ENCODE measurements at regions not wholly inside any gene's neighbourhood (a gene's known extent, or its start where the extent isn't known, plus 50 kb on each side); places are given as distances from the start of the nearest gene placed in this dataset.

DNA sequence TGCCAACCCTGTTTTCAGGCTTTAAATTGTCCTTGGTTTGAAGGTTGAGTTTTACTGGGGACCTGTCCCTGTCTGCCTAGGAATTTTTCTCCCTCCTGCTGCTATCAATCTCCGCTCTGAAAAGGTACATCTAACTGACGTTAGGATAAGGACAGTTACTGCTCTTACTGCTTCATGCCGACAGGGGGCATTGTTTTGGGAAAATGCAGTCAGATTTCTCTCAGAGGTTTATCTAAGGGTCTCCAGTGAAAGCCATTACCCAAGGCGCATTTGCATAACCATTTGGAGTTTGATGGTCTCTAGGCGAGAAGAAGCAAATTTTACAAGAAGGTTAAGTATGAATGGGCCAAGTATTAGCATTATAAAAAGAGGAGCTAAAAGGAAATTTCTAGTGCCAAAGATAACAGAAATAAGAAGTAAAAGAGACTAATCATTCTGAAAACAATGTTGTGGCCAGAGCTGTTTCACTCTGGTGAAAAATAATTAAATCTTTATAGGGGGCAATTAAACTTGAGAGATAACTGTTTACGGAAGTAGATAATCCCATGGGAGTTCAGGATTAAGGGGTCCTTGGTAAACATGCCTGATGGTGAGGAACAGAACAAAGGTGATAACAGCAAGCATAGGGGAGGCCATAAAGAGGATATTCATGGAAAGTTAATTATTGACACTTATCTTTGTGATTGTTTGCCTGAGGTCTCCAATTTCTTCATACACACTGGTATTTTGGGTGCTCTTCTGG, 605.0 kb downstream of the MTRR start:
- no peak for DNase-seq (ENCODE audit: low read depth)

DNA sequence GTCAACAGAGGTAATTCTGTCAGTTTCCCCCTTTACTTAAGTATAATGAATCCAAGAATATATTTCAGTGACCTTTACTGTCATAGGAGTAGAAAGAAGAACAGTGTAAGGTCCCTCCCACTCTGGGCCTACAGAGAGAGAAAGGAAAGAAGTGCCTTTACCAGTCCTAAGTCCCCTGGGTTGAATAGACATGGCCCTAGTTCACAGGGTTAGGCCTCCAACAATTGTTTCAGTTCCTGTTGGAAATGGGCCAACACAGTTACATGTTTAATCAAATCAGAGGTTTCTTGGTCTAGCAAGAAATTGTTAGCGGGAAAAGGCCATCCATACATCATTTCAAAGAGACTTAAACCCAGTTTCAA, 605.6 kb downstream of the MTRR start:
- no peak for DNase-seq (ENCODE audit: low read depth)

DNA sequence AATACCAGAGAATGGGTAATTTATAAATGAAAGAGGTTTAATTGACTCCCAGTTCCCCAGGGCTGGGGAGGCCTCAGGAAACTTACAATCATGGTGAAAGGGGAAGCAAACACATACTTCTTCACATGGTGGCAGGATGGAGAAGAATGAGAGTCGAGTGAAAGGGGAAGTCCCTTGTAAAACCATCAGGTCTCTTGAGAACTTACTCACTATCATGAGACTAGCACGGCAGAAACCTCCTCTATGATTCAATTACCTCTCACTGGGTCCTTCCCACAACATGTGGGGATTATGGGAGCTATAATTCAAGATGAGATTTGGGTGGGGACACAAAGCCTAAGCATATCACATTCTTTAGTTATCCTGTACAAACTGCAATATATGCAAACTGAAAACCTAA, 609.4 kb downstream of the MTRR start:
- no peak for DNase-seq (ENCODE audit: low read depth)

GRCh38 chr5:8481007-8481406, 612.1 kb downstream of the MTRR start:
- DNase-seq (ENCODE audit: low read depth), result no peak

DNA sequence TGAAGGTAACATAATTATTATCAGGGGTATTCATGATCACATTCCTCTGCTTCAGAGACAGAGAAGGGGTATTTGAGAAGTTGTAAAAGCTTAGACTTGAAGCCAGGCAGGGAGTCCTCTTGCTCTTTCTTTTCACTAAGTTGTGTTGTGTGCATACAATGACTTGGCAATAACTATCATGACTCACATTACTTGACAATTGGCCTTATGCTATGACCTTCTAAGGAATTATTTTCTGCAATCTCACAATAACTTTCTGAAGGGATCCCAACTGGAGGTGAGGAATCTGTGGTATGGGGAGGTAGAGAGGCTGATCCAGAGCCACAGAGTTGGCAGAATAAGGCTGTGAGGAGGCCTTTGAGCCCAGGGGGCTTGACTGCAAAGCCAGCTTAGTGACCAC, 622.3 kb downstream of the MTRR start:
- no peak for DNase-seq (ENCODE audit: low read depth)

- no peak for DNase-seq (ENCODE audit: low read depth)
Observed at GRCh38 chr5:8493176-8493575, 624.2 kb downstream of the MTRR start.

DNA sequence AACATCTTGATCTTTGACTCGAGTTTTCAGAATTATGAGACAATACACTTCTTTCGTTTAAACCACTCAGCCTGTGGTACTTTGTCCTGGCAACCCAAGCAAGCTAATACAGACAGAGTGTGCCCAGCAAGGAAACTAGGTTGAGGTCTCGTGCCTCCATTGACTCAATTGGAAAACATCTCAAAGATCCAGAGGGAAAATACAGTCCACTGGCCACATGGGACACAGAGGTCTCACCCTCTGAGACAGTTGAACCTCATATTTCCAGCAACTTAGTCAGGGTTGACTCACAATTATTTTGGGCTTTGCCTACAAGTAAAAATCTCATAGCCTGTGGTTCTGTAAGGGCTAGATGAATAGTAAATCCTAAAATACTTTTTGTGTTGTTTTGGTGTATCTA, 631.5 kb downstream of the MTRR start:
- no peak for DNase-seq (ENCODE audit: low read depth)

DNA sequence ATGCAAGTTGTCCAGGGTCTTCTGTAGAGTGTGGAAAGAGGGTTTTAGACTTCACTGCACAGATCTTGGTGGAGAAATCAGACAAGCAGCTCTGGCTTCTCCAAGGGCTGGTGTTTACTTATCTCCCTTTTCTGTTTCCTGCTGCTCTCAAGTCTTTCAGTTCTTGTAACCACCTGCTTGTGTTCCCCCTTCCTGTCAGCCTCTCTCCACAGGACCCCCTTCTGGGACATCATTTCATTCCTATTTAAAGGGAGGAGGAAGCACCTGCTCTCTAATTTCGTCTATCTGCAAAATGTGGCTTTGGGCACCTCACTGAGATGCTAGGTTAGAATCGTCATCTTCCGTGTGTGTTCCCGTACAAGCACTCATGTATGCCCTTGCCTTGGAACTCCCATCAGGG, 636.2 kb downstream of the MTRR start:
- no peak for DNase-seq (ENCODE audit: low read depth)

GRCh38 chr5:8508231-8508630, 639.3 kb downstream of the MTRR start:
- no peak for DNase-seq (ENCODE audit: low read depth)

DNA sequence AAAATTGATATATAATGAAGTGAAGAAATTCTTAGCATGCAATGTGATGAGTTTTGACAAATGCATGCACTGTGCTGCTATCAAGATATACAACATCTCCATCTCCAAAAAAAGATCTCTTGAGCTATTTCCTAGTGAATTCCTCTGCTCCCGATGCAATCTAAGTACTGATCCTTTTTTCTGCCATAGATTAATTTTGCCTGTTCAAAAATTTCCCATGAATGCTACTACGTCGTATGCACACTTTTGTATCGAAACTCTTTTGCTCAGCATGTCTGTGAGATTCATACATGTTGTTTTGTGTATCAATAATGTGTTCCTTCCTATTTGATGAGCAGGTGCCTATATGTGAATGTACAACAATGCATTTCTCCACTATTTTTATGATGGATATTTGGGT, 647.4 kb downstream of the MTRR start:
- no peak for DNase-seq (ENCODE audit: low read depth)

DNA sequence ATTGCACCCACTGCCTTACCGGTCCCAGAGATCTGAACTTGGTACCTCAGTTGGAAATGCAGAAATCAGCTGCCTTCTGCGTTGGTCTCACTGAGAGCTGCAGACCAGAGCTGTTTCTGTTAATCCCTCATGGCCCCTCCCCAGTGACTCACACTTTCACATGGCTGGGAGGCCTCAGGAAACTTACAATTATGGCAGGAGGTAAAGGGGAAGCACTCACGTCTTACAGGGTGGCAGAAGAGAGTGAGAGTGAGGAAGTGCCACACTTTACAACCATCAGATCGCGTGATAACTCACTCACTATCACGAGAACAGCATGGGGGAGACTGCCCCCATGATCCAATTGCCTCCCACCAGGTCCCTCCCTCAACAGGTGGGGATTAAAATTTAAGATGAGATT, 648.5 kb downstream of the MTRR start:
- no peak for DNase-seq (ENCODE audit: low read depth)

DNA sequence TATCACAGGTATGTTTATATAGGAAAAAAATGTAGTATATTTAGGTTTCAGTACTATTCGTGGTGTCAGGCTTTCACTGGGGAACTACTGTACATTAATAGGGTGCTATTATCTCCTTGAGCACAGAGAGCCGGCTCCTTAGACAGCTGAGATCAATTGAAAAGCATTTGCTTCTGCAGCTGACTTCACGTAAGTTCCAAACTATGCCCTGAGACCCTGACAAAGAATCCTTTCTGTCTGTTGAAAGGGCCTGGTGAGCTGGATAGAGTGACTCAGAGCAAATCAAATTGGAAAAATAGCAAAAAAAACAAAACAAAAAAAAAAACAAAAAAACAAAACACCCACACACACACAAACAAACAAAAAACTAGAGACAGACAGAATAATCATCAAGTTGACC, 652.0 kb downstream of the MTRR start:
- no peak for DNase-seq (ENCODE audit: low read depth)

GRCh38 chr5:8521991-8522390, 653.0 kb downstream of the MTRR start:
- no peak for DNase-seq (ENCODE audit: low read depth)

DNA sequence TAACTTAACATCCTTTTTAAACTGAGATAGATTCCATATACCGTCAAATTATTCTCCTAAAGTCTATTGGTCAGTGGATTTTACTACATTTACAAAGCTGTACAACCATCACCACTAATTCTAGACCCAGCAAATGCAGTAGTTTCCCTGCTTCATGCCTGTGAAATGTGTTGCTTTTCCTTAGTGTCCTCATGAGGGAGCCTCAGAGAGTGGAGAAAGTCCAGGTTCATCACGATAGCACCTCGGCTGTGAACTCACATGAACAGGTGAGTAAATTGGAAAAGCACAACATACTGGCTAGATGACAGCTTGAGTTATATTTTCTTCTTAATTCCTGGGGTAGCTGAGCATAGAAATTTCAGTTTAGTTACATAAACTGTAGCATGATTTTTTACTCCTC, 653.7 kb downstream of the MTRR start:
- DNase-seq (ENCODE audit: low read depth), result no peak

- no peak for DNase-seq (ENCODE audit: low read depth)
Observed at GRCh38 chr5:8523501-8523900, 654.6 kb downstream of the MTRR start.

- DNase-seq (ENCODE audit: low read depth), result no peak
Observed at GRCh38 chr5:8525819-8526218, 656.9 kb downstream of the MTRR start.

DNA sequence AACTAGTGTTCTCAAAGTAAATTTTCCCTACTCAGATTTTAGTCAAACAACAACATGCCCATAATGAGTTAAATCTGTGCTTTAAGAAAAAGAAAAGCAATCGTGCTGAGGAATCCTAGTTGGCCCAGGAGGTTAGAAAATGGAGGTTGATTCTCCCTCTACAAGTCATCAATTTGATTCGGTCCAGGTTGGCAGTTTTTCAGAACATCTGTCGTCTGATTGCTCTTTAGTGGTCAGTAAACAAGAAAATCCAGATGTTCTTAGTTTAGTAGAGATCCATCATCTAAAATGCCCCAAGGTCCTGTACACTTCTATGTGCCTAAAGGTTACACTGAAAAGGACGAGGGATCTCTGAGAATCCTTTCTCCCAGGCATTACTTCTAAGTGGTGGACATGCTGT, 659.2 kb downstream of the MTRR start:
- DNase-seq (ENCODE audit: low read depth), result no peak

- DNase-seq (ENCODE audit: low read depth), result no peak
Observed at GRCh38 chr5:8538821-8539220, 669.9 kb downstream of the MTRR start.

GRCh38 chr5:8540317-8540716, 671.4 kb downstream of the MTRR start:
- DNase-seq (ENCODE audit: low read depth), result no peak

GRCh38 chr5:8550921-8551320, 682.0 kb downstream of the MTRR start:
- no peak for DNase-seq (ENCODE audit: low read depth)

DNA sequence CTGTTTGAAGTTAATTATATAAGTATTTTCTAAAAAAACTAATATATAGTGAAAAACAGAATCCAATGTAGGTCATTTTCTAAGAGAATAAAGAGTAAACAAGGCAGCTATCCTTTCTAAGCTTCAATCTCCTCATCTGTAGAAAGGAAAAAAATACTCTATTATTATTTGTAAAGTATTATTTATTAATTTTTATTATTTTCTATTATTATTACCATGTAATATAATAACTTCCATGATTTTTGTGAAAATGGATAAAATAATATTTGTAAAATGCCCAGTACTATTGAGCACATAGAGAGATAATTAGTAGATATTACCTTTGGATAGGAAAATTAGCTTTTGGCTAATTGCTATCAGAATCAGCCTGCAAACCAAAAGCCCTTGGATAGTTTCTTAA, 684.4 kb downstream of the MTRR start:
- no peak for DNase-seq (ENCODE audit: low read depth)

DNA sequence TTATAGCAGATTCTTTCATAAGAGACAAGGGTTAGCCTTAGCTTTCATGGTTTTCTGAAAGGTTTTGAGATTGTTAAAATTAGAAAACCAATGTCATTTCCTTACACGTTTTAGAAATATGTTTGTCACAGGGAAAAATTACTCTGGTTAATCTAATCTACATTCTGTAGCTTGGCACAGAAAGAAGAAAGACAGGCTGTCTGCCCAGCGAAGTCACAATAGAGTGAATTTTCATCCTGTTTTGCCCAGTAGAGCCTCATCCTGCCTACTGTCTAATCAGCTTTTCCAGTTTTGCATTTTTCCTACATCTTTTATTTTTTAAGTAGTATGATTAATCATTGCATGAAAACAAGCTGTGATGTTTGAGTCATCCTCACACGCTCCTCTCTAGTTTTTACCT, 688.8 kb downstream of the MTRR start:
- DNase-seq (ENCODE audit: low read depth), result no peak

GRCh38 chr5:8560776-8561175, 691.8 kb downstream of the MTRR start:
- no peak for DNase-seq (ENCODE audit: low read depth)

- DNase-seq (ENCODE audit: low read depth), result no peak
Observed at GRCh38 chr5:8561224-8561840, 692.4 kb downstream of the MTRR start.
